WTC11 (cell line): ENCODE measurements at regions not wholly inside any gene's neighbourhood (a gene's known extent, or its start where the extent isn't known, plus 50 kb on each side); places are given as distances from the start of the nearest gene placed in this dataset.

Experiments used
- ATAC-seq: fragments of 200-7000 bp; cut with Tn5 transposase; 2 replicates; pipeline ENCODE4 v1.10.0; 2021; ENCODE audit warnings: mild to moderate bottlenecking, moderate library complexity
- CTCF ChIA-PET: fragments of 300-600 bp; sonication (Branson Sonifier 250); formaldehyde crosslinking; loops from one replicate; lab custom pipeline; 2021; ENCODE audit warnings: antibody characterized with exemption; lab: Charles Lee
- POLR2A ChIA-PET: fragments of 350-600 bp; sonication (Branson Sonifier 250); formaldehyde crosslinking; loops from one replicate; lab custom pipeline; 2021; ENCODE audit warnings: antibody characterized with exemption; lab: Charles Lee
- DNase-seq: peaks from one replicate; pipeline ENCODE4 v3.0.0; 2021; ENCODE audit warnings: low spot score
- H3K27ac Mint-ChIP-seq: 2 replicates; pipeline ENCODE4 v1.8.0; 2021; ENCODE audit warnings: mixed read lengths
- H3K27me3 Mint-ChIP-seq: 2 replicates; pipeline ENCODE4 v1.8.0; 2021; ENCODE audit warnings: low read depth, mild to moderate bottlenecking, moderate library complexity, mixed read lengths
- H3K36me3 Mint-ChIP-seq: 2 replicates; pipeline ENCODE4 v1.8.0; 2021; ENCODE audit warnings: mixed read lengths
- H3K4me1 Mint-ChIP-seq: 2 replicates; pipeline ENCODE4 v1.8.0; 2022; ENCODE audit warnings: mixed read lengths
- H3K4me3 Mint-ChIP-seq: 2 replicates; pipeline ENCODE4 v1.8.0; 2021; ENCODE audit warnings: mild to moderate bottlenecking, moderate library complexity, mixed read lengths
- H3K9me3 Mint-ChIP-seq: 2 replicates; pipeline ENCODE4 v1.8.0; 2021; ENCODE audit warnings: mixed read lengths
- ATF2 ChIP-seq: sonication (generic); formaldehyde crosslinking; IDR thresholded peaks from 2 replicates; pipeline ENCODE4 v1.8.1; 2022; ENCODE audit warnings: low read depth, missing genetic modification reagents, borderline replicate concordance
- CBFB ChIP-seq: sonication (generic); formaldehyde crosslinking; IDR thresholded peaks from 2 replicates; pipeline ENCODE4 v1.8.1; 2022; ENCODE audit warnings: mild to moderate bottlenecking, low read depth, missing genetic modification reagents
- ERG ChIP-seq: fragments of 250-450 bp; sonication (Bioruptor Pico); IDR thresholded peaks from 2 replicates; pipeline ENCODE4 v1.8.0; 2021; ENCODE audit warnings: mild to moderate bottlenecking
- JUN ChIP-seq: sonication (generic); formaldehyde crosslinking; IDR thresholded peaks from 2 replicates; pipeline ENCODE4 v1.8.0; 2023; ENCODE audit warnings: mild to moderate bottlenecking, missing genetic modification reagents
- NFATC4 ChIP-seq: fragments of 250-450 bp; sonication (Bioruptor Pico); IDR thresholded peaks from 2 replicates; pipeline ENCODE4 v1.9.0; 2021; ENCODE audit warnings: mild to moderate bottlenecking
- NR2C2 ChIP-seq: sonication (generic); formaldehyde crosslinking; IDR thresholded peaks from 2 replicates; pipeline ENCODE4 v1.8.0; 2022; ENCODE audit warnings: mild to moderate bottlenecking, missing genetic modification reagents
- TCF7 ChIP-seq: sonication (generic); formaldehyde crosslinking; IDR thresholded peaks from 2 replicates; pipeline ENCODE4 v1.8.0; 2022; ENCODE audit warnings: mild to moderate bottlenecking, low read depth, missing genetic modification reagents, moderate library complexity
- ZBTB21 ChIP-seq: sonication (generic); formaldehyde crosslinking; IDR thresholded peaks from 2 replicates; pipeline ENCODE4 v1.8.1; 2023; ENCODE audit warnings: mild to moderate bottlenecking, missing genetic modification reagents, borderline replicate concordance
- ZNF121 ChIP-seq: sonication (generic); formaldehyde crosslinking; IDR thresholded peaks from 2 replicates; pipeline ENCODE4 v1.8.0; 2023; ENCODE audit warnings: missing genetic modification reagents
- ZNF263 ChIP-seq: sonication (generic); formaldehyde crosslinking; IDR thresholded peaks from 2 replicates; pipeline ENCODE4 v1.8.1; 2022; ENCODE audit warnings: low read depth, mild to moderate bottlenecking, moderate library complexity, missing genetic modification reagents
- ZNF423 ChIP-seq: fragments of 250-450 bp; sonication (Bioruptor Pico); IDR thresholded peaks from 2 replicates; pipeline ENCODE4 v2.1.2; 2022; ENCODE audit warnings: mild to moderate bottlenecking, moderate library complexity
- TF ChIP-seq, protein P1 (sequence below): sonication (generic); formaldehyde crosslinking; IDR thresholded peaks from 2 replicates; pipeline ENCODE4 v1.8.0; 2023; ENCODE audit warnings: missing genetic modification reagents
- TF ChIP-seq, protein P2 (sequence below): sonication (generic); formaldehyde crosslinking; IDR thresholded peaks from 2 replicates; pipeline ENCODE4 v1.8.0; 2022; ENCODE audit warnings: mild to moderate bottlenecking, missing genetic modification reagents
- TF ChIP-seq, protein P3 (sequence below): sonication (generic); formaldehyde crosslinking; IDR thresholded peaks from 2 replicates; pipeline ENCODE4 v1.8.1; 2023; ENCODE audit warnings: mild to moderate bottlenecking, missing genetic modification reagents, borderline replicate concordance

DNA sequence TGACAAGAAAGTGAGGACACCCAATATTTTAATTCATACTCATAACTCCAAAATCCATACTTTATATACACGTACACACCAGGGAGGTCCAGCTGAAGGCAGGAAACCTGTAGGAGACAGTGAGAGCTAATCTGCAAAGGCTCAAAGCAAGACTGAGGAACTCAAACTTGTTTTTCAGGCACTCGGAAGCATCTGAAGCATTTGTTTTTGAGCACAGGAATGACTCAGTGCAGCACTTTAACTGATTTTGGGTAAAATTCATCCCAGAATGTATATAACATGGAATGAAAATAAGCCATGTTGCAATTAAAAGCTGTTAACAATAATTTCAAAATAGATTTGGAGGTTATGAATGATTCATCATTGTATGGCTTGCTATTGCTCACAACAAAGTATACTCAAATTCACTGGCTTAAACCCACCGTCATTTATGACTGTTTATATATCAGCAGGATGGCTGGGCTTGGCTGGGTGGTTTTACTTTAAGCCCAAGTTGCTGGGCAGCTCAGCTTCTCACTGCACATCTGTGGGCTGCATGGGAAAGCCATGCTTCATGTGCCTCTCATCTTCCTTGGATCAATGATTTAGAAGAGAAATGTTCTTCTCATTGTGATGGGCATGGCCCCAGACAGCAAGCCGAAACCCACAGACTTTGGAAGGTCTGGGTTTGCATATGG is 177.0 kb downstream of the RFC3 start:
- H3K27ac Mint-ChIP-seq, result no peak overlapping the region
- ATAC-seq (no peak), DNase-seq (no peak)
- ChIA-PET CTCF (no interaction called here), POLR2A (no interaction called here)
- H3K9me3 Mint-ChIP-seq, result no peaks in the 10 kb centered on the region
- H3K4me3 Mint-ChIP-seq, result no peak overlapping the region
- peaks cover 4% of the 10 kb centered on the region for H3K4me1 Mint-ChIP-seq
- TF ChIP-seq CBFB (CRISPR knock-in tag) (no peak), ERG (CRISPR knock-in tag) (no peak), ZBTB21 (CRISPR knock-in tag) (no peak)
- no peaks in the 10 kb centered on the region for H3K27me3 Mint-ChIP-seq
- H3K36me3 Mint-ChIP-seq, result no peaks in the 10 kb centered on the region

- ATAC-seq (no peak), DNase-seq (no peak)
- Mint-ChIP-seq H3K9me3 (no peaks in the 10 kb centered on the region), H3K27me3 (no peaks in the 10 kb centered on the region), H3K36me3 (no peaks in the 10 kb centered on the region), H3K27ac (no peak overlapping the region), H3K4me1 (peaks cover 8% of the 10 kb centered on the region), H3K4me3 (no peak overlapping the region)
- POLR2A ChIA-PET, result no interaction called here
- CTCF ChIA-PET, result no interaction called here
- TF ChIP-seq ZNF263 (CRISPR knock-in tag) (no peak), NR2C2 (CRISPR knock-in tag) (no peak), JUN (no peak)
- TF ChIP-seq, protein P1, sequence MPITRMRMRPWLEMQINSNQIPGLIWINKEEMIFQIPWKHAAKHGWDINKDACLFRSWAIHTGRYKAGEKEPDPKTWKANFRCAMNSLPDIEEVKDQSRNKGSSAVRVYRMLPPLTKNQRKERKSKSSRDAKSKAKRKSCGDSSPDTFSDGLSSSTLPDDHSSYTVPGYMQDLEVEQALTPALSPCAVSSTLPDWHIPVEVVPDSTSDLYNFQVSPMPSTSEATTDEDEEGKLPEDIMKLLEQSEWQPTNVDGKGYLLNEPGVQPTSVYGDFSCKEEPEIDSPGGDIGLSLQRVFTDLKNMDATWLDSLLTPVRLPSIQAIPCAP (CRISPR knock-in tag), result no peak
- TF ChIP-seq, protein P2, sequence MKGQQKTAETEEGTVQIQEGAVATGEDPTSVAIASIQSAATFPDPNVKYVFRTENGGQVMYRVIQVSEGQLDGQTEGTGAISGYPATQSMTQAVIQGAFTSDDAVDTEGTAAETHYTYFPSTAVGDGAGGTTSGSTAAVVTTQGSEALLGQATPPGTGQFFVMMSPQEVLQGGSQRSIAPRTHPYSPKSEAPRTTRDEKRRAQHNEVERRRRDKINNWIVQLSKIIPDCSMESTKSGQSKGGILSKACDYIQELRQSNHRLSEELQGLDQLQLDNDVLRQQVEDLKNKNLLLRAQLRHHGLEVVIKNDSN (CRISPR knock-in tag), result no peak
Observed at GRCh38 chr13:33996636-33997035, 178.7 kb downstream of the RFC3 start.

GRCh38 chr13:33997574-33997973 is 179.6 kb downstream of the RFC3 start:
- H3K27ac Mint-ChIP-seq, result no peak overlapping the region
- no peak for TF ChIP-seq NFATC4 (CRISPR knock-in tag)
- TF ChIP-seq ATF2 (CRISPR knock-in tag), result no peak
- no peak for TF ChIP-seq ZNF423 (CRISPR knock-in tag)
- no peaks in the 10 kb centered on the region for H3K27me3 Mint-ChIP-seq
- no peaks in the 10 kb centered on the region for H3K9me3 Mint-ChIP-seq
- no peak overlapping the region for H3K4me3 Mint-ChIP-seq
- no peaks in the 10 kb centered on the region for H3K36me3 Mint-ChIP-seq
- no peak for ATAC-seq
- DNase-seq, result no peak
- peaks cover 8% of the 10 kb centered on the region for H3K4me1 Mint-ChIP-seq
- ChIA-PET CTCF (no interaction called here), POLR2A (no interaction called here)

DNA sequence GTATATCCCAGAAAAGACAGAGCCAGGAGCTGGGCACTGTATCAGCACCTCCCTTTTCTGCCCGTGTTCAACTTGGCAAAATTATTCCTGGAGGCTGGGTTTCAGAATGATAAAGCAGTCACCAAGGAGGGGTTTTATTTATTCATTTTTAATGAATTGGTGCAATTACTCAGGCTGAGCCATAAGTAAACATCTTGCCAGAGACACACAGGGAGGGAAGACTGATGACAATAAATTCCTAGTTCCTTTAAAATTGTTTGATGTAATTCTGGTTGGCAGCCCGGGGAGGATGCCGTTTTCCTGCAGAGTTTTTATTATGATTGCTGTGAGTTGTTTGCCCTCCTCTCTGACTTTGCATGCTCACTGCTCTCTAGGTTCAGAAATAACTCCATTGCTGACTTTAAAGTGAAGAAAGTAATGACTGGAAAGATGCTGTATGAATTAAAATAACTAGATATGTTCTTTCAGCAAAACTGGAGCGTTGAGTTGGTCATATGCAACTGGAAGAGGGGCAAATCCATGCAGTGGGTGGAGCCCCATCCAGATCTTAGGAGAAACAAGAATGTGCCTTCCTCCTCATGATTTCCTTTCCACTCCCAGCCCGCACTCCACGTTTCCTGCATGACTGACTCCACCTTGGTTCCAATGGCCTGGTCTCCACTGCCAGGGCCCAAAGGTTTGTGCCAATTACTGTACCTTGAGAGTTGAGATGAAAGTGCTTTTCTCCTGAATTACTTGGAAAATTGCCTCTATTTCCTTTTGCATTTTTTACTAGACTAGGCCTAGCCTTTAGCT is 182.1 kb downstream of the RFC3 start:
- H3K4me1 Mint-ChIP-seq, result peaks cover 5% of the 10 kb centered on the region
- DNase-seq, result no peak
- H3K4me3 Mint-ChIP-seq, result no peak overlapping the region
- no peak for ATAC-seq
- H3K27ac Mint-ChIP-seq, result no peak overlapping the region
- CTCF ChIA-PET, result no interaction called here
- TF ChIP-seq, protein P3, sequence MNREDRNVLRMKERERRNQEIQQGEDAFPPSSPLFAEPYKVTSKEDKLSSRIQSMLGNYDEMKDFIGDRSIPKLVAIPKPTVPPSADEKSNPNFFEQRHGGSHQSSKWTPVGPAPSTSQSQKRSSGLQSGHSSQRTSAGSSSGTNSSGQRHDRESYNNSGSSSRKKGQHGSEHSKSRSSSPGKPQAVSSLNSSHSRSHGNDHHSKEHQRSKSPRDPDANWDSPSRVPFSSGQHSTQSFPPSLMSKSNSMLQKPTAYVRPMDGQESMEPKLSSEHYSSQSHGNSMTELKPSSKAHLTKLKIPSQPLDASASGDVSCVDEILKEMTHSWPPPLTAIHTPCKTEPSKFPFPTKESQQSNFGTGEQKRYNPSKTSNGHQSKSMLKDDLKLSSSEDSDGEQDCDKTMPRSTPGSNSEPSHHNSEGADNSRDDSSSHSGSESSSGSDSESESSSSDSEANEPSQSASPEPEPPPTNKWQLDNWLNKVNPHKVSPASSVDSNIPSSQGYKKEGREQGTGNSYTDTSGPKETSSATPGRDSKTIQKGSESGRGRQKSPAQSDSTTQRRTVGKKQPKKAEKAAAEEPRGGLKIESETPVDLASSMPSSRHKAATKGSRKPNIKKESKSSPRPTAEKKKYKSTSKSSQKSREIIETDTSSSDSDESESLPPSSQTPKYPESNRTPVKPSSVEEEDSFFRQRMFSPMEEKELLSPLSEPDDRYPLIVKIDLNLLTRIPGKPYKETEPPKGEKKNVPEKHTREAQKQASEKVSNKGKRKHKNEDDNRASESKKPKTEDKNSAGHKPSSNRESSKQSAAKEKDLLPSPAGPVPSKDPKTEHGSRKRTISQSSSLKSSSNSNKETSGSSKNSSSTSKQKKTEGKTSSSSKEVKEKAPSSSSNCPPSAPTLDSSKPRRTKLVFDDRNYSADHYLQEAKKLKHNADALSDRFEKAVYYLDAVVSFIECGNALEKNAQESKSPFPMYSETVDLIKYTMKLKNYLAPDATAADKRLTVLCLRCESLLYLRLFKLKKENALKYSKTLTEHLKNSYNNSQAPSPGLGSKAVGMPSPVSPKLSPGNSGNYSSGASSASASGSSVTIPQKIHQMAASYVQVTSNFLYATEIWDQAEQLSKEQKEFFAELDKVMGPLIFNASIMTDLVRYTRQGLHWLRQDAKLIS (CRISPR knock-in tag), result no peak
- no peak for TF ChIP-seq ZNF121 (CRISPR knock-in tag)
- TF ChIP-seq ATF2 (CRISPR knock-in tag), result no peak
- TF ChIP-seq TCF7 (CRISPR knock-in tag), result no peak
- TF ChIP-seq, all 79 proteins: peak for 0
- POLR2A ChIA-PET, result no interaction called here
- Mint-ChIP-seq H3K9me3 (no peaks in the 10 kb centered on the region), H3K27me3 (no peaks in the 10 kb centered on the region), H3K36me3 (no peaks in the 10 kb centered on the region)
